ENCODE measurements at regions not wholly inside any gene's neighbourhood (a gene's known extent, or its start where the extent isn't known, plus 50 kb on each side); places are given as distances from the start of the nearest gene placed in this dataset.

- H2AFZ ChIP-seq (ENCODE audit: low read length), result no peak overlapping the region
- H3K4me2 ChIP-seq (ENCODE audit: low read length), result no peak overlapping the region
- H3K9ac ChIP-seq (ENCODE audit: low read length), result no peak overlapping the region
- H3K79me2 ChIP-seq (ENCODE audit: insufficient read depth, low read length), result no peaks in the 10 kb centered on the region
- H3K27me3 ChIP-seq (ENCODE audit: insufficient read depth, low read length), result no peaks in the 10 kb centered on the region
- H3K9me2 ChIP-seq (ENCODE audit: low read depth, low read length), result no peaks in the 10 kb centered on the region
- H3K36me3 ChIP-seq (ENCODE audit: insufficient read depth, low read length), result no peaks in the 10 kb centered on the region
- no peaks in the 10 kb centered on the region for H3K9me3 ChIP-seq (ENCODE audit: low read length)
- H3F3A ChIP-seq (ENCODE audit: insufficient read depth, low read length), result no peaks in the 10 kb centered on the region
- H4K20me1 ChIP-seq (ENCODE audit: insufficient read depth, low read length), result no peaks in the 10 kb centered on the region
- H3K4me1 ChIP-seq (ENCODE audit: insufficient read depth, low read length, severe bottlenecking), result no peaks in the 10 kb centered on the region
- TF ChIP-seq CTCF (IDR thresholded peaks at IDR 0.05; ENCODE audit: low read length) (no peak), EZH2 (IDR thresholded peaks at IDR 0.05; ENCODE audit: borderline replicate concordance, low read length) (no peak)
- H3K4me3 ChIP-seq (ENCODE audit: low read depth, low read length, poor library complexity, severe bottlenecking), result no peak overlapping the region
- H3K27ac ChIP-seq (ENCODE audit: low read depth, low read length, poor library complexity, severe bottlenecking), result no peak overlapping the region
Measured at GRCh38 chr15:91685436-91685835, 168.1 kb upstream of the SLCO3A1 start.

GRCh38 chr15:91688811-91689210, 164.7 kb upstream of the SLCO3A1 start:
- no peak overlapping the region for H3K4me2 ChIP-seq (ENCODE audit: low read length)

GRCh38 chr15:91689377-91689776, 164.1 kb upstream of the SLCO3A1 start:
- H3K4me1 ChIP-seq (ENCODE audit: insufficient read depth, low read length, severe bottlenecking), result no peaks in the 10 kb centered on the region
- no peaks in the 10 kb centered on the region for H3K36me3 ChIP-seq (ENCODE audit: insufficient read depth, low read length)
- H3K4me3 ChIP-seq (ENCODE audit: low read depth, low read length, poor library complexity, severe bottlenecking), result no peak overlapping the region
- H4K20me1 ChIP-seq (ENCODE audit: insufficient read depth, low read length), result no peaks in the 10 kb centered on the region
- H3F3A ChIP-seq (ENCODE audit: insufficient read depth, low read length), result no peaks in the 10 kb centered on the region
- no peaks in the 10 kb centered on the region for H3K79me2 ChIP-seq (ENCODE audit: insufficient read depth, low read length)
- H2AFZ ChIP-seq (ENCODE audit: low read length), result no peak overlapping the region
- H3K9me3 ChIP-seq (ENCODE audit: low read length), result no peaks in the 10 kb centered on the region
- H3K9ac ChIP-seq (ENCODE audit: low read length), result no peak overlapping the region
- no peak overlapping the region for H3K4me2 ChIP-seq (ENCODE audit: low read length)
- TF ChIP-seq CTCF (IDR thresholded peaks at IDR 0.05; ENCODE audit: low read length), result no peak
- TF ChIP-seq EZH2 (IDR thresholded peaks at IDR 0.05; ENCODE audit: borderline replicate concordance, low read length), result no peak
- no peaks in the 10 kb centered on the region for H3K9me2 ChIP-seq (ENCODE audit: low read depth, low read length)
- no peak overlapping the region for H3K27ac ChIP-seq (ENCODE audit: low read depth, low read length, poor library complexity, severe bottlenecking)
- H3K27me3 ChIP-seq (ENCODE audit: insufficient read depth, low read length), result no peaks in the 10 kb centered on the region

More at GRCh38 chr15:91688811-91689210, 164.7 kb upstream of the SLCO3A1 start:
- no peaks in the 10 kb centered on the region for H3K27me3 ChIP-seq (ENCODE audit: insufficient read depth, low read length)
- H3K4me1 ChIP-seq (ENCODE audit: insufficient read depth, low read length, severe bottlenecking), result no peaks in the 10 kb centered on the region
- no peaks in the 10 kb centered on the region for H4K20me1 ChIP-seq (ENCODE audit: insufficient read depth, low read length)
- no peaks in the 10 kb centered on the region for H3K79me2 ChIP-seq (ENCODE audit: insufficient read depth, low read length)
- no peaks in the 10 kb centered on the region for H3F3A ChIP-seq (ENCODE audit: insufficient read depth, low read length)
- no peak overlapping the region for H2AFZ ChIP-seq (ENCODE audit: low read length)
- H3K4me3 ChIP-seq (ENCODE audit: low read depth, low read length, poor library complexity, severe bottlenecking), result no peak overlapping the region
- H3K9me3 ChIP-seq (ENCODE audit: low read length), result no peaks in the 10 kb centered on the region
- no peaks in the 10 kb centered on the region for H3K36me3 ChIP-seq (ENCODE audit: insufficient read depth, low read length)
- no peaks in the 10 kb centered on the region for H3K9me2 ChIP-seq (ENCODE audit: low read depth, low read length)
- no peak overlapping the region for H3K9ac ChIP-seq (ENCODE audit: low read length)
- no peak for TF ChIP-seq EZH2 (IDR thresholded peaks at IDR 0.05; ENCODE audit: borderline replicate concordance, low read length)
- no peak for TF ChIP-seq CTCF (IDR thresholded peaks at IDR 0.05; ENCODE audit: low read length)
- no peak overlapping the region for H3K27ac ChIP-seq (ENCODE audit: low read depth, low read length, poor library complexity, severe bottlenecking)
